ENCODE measurements at regions not wholly inside any gene's neighbourhood (a gene's known extent, or its start where the extent isn't known, plus 50 kb on each side); places are given as distances from the start of the nearest gene placed in this dataset.

GRCh38 chr5:15002173-15002572 is 130.6 kb upstream of the ANKH start:
- no peak for TF ChIP-seq EZH2 (IDR thresholded peaks at IDR 0.05; ENCODE audit: insufficient read depth, poor library complexity, severe bottlenecking)
- no peak for TF ChIP-seq EZH2phosphoT487 (IDR thresholded peaks at IDR 0.05; ENCODE audit: insufficient read depth, low read depth)
